Thoracic aorta (tissue), 2 donors: ENCODE measurements at regions not wholly inside any gene's neighbourhood (a gene's known extent, or its start where the extent isn't known, plus 50 kb on each side); places are given as distances from the start of the nearest gene placed in this dataset.
"Not testable (repeated sequence)": the region's sequence is repeated elsewhere in the genome, so short reads cannot be mapped to it uniquely, and the experiment has no call there.

Experiments used
- ATAC-seq: fragments of 150-250 bp; one replicate; pipeline ENCODE4 v1.8.0; 2017; ENCODE audit warnings: low read depth; ENCODE audit not compliant: insufficient number of reproducible peaks, low FRiP score
- DNase-seq: peaks from one replicate; pipeline ENCODE4 v3.0.0-alpha.2; 2020; ENCODE audit warnings: low spot score
- H3K27ac ChIP-seq, 2 donors: fragments of 200-600 bp; sonication (generic); 1 replicate in 1 of 2; 2 replicates in 1 of 2; pipeline ENCODE4 v1.5.1; 2016; ENCODE audit warnings: mild to moderate bottlenecking in 2 of 2, moderate library complexity in 2 of 2
- H3K27me3 ChIP-seq: fragments of 200-600 bp; sonication (generic); replicated peaks from 2 replicates; pipeline ENCODE4 v1.6.0; 2016; ENCODE audit warnings: mild to moderate bottlenecking; ENCODE audit not compliant: insufficient read depth
- H3K36me3 ChIP-seq: fragments of 200-600 bp; sonication (generic); one replicate; pipeline ENCODE4 v1.5.1; 2016
- H3K4me1 ChIP-seq, 2 donors: fragments of 200-600 bp; sonication (generic); 1 replicate in 1 of 2; 2 replicates in 1 of 2; pipeline versions ENCODE4 v1.5.1 to v1.6.0; 2016; ENCODE audit warnings: low read depth in 2 of 2, mild to moderate bottlenecking in 1 of 2; ENCODE audit not compliant: control insufficient read depth in 1 of 2
- H3K4me3 ChIP-seq: fragments of 200-600 bp; sonication (generic); 2 replicates; pipeline ENCODE4 v1.5.1; 2016; ENCODE audit warnings: mild to moderate bottlenecking
- H3K9me3 ChIP-seq: fragments of 200-600 bp; sonication (generic); 2 replicates; pipeline ENCODE4 v1.5.1; 2016
- CTCF ChIP-seq: fragments of 200-600 bp; sonication (generic); IDR thresholded peaks from one replicate; pipeline ENCODE4 v1.5.1; 2019; ENCODE audit warnings: antibody characterized with exemption

- Histone ChIP-seq H3K4me1 (no peaks in the 10 kb centered on the region), H3K27me3 (no peaks in the 10 kb centered on the region), H3K27ac (no peak overlapping the region), H3K36me3 (no peaks in the 10 kb centered on the region), H3K4me3 (no peak overlapping the region), H3K9me3 (no peaks in the 10 kb centered on the region)
- no peak for ATAC-seq
- TF ChIP-seq CTCF = no peak
- no peak for DNase-seq
Measured at GRCh38 chr3:8170971-8171508, 330.6 kb upstream of the LMCD1 start.

GRCh38 chr3:8173892-8174291 lies 327.7 kb upstream of the LMCD1 start:
- H3K4me3 ChIP-seq = no peak overlapping the region
- no peak for ATAC-seq
- H3K27me3 ChIP-seq = no peaks in the 10 kb centered on the region
- no peak overlapping the region for H3K27ac ChIP-seq
- no peaks in the 10 kb centered on the region for H3K4me1 ChIP-seq
- H3K36me3 ChIP-seq = no peaks in the 10 kb centered on the region
- no peak for DNase-seq
- H3K9me3 ChIP-seq = no peaks in the 10 kb centered on the region
- TF ChIP-seq CTCF = no peak

DNA sequence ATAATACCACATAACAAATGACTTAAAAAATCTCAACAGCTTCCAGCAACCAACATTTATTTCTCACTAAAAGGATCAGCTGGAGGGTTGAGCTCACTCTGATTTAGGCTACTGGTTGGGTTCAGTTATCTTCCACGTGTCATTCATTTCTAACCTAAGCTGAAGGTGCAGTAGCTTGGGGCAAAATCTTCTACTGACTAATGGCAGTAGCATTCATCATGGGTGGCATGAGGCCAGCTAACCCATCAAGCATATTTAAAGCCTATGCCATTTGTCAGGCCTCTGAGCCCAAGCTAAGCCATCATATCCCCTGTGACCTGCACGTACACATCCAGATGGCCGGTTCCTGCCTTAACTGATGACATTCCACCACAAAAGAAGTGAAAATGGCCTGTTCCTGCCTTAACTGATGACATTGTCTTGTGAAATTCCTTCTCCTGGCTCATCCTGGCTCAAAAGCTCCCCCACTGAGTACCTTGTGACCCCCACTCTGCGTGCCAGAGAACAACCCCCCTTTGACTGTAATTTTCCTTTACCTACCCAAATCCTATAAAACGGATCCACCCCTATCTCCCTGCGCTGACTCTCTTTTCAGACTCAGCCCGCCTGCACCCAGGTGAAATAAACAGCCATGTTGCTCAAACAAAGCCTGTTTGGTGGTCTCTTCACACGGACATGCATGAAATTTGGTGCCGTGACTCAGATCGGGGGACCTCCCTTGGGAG lies 324.7 kb upstream of the LMCD1 start:
- H3K27ac ChIP-seq, H3K36me3 ChIP-seq, H3K4me1 ChIP-seq, H3K4me3 ChIP-seq, ATAC-seq, H3K9me3 ChIP-seq, DNase-seq, H3K27me3 ChIP-seq: not testable (repeated sequence)

DNA sequence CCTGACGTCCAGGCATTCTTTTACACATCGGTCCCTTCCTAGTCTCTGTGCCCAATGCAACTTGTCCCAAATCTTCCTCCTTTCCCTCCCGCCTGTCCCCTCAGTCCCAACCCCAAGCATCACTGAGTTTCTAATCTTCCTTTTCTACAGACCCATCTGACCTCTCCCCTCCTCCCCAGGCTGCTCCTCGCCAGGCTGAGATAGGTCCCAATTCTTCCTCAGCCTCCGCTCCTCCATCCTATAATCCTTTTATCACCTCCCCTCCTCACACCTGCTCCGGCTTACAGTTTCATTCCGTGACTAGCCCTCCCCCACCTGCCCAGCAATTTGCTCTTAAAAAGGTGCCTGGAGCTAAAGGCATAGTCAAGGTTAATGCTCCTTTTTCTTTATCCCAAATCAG lies 323.1 kb upstream of the LMCD1 start:
- not testable (repeated sequence) for H3K27me3 ChIP-seq, H3K9me3 ChIP-seq, ATAC-seq, H3K4me3 ChIP-seq, H3K4me1 ChIP-seq, H3K27ac ChIP-seq, DNase-seq, H3K36me3 ChIP-seq

GRCh38 chr3:8182904-8183303 lies 318.7 kb upstream of the LMCD1 start:
- DNase-seq = no peak

GRCh38 chr3:8183627-8184026 lies 318.0 kb upstream of the LMCD1 start:
- H3K4me3 ChIP-seq = no peak overlapping the region
- TF ChIP-seq CTCF = no peak
- no peak for ATAC-seq
- no peak overlapping the region for H3K27ac ChIP-seq
- H3K9me3 ChIP-seq = no peaks in the 10 kb centered on the region
- H3K36me3 ChIP-seq = no peaks in the 10 kb centered on the region
- H3K27me3 ChIP-seq = no peaks in the 10 kb centered on the region
- H3K4me1 ChIP-seq = no peaks in the 10 kb centered on the region
- no peak for DNase-seq

More at GRCh38 chr3:8182904-8183303, 318.7 kb upstream of the LMCD1 start:
- no peaks in the 10 kb centered on the region for H3K4me1 ChIP-seq
- no peak overlapping the region for H3K27ac ChIP-seq
- no peaks in the 10 kb centered on the region for H3K36me3 ChIP-seq
- no peaks in the 10 kb centered on the region for H3K9me3 ChIP-seq
- no peak for ATAC-seq
- H3K4me3 ChIP-seq = no peak overlapping the region
- TF ChIP-seq CTCF = no peak
- no peaks in the 10 kb centered on the region for H3K27me3 ChIP-seq
